Fibroblast of skin of scalp (primary cell): ENCODE measurements at regions not wholly inside any gene's neighbourhood (a gene's known extent, or its start where the extent isn't known, plus 50 kb on each side); places are given as distances from the start of the nearest gene placed in this dataset.

Experiments
- DNase-seq: peaks from one replicate; pipeline ENCODE4 v3.0.0-alpha.2; 2013

DNA sequence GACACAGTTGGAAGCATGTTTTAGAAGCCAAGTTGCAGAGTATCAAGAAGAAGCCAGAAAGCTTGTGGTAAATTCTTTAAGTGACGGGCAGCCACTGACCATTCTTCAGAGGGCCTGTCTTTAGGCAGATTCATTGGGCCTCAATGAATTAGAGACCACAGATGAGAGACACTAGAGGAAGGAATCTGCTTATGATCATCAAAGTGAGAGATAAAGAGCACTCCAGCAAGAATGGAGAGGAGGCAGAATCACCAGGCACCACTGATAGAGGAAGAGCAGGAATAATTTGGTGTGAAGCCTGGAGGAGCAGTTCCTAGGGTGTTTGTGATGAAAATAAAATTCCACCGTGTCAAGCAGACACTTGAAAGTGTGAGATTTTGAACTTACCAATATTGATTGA lies 365.9 kb upstream of the SLC30A5 start:
- no peak for DNase-seq

DNA sequence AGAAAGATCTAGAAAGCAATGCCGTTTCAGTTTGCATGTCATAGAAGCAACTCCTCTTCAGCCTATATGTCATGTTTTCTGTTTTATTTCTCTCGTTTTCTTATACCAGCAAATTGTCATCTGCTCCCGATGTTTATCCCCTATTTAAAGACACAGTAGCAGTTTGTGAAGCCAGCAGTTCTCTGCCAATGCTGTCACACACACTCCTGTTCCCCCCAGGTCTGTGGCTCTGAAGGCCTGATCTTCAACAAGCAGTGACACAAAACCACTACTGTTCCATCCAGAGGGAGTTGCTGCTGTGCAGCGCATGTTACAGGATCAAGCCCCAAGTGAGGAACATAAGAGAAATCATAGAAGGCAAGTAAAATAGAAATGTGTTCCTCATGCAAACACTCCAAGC lies 364.1 kb upstream of the SLC30A5 start:
- no peak for DNase-seq

DNA sequence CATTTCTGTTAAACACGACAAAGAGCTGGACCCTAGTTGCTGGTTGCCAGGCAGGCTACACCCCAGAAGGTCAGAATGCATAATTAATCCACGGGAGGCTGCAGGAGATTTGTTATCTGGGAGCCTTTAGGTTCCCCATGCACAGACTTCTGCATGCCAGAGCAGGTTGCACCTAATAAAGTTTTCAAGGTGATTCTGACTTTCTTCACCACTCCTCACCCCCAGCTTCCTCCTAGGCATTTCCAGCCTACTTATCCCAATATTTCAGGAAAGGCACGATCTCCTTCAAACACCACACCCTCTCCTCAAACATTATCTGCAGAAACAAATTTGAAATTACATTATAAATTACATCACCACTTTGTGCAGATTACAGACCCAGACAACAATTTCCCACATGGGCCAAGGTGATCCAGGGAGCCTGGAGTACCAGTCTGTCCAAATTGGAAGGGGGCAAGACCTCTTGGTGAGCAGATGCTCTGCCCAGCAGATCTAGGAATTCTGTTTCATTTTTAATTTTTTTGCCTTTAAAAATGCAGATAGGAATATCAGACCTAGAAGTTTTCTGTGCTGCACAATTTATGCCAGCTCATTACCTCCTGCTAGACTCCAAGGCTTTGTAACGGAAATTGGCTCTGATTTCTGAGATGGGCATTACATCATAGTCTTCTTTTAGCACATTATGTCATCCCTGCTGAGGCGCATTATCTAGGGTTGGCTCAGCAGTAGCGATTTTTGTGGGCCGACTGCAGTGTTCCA lies 363.4 kb upstream of the SLC30A5 start:
- DNase-seq: peak; percentile 89

DNA sequence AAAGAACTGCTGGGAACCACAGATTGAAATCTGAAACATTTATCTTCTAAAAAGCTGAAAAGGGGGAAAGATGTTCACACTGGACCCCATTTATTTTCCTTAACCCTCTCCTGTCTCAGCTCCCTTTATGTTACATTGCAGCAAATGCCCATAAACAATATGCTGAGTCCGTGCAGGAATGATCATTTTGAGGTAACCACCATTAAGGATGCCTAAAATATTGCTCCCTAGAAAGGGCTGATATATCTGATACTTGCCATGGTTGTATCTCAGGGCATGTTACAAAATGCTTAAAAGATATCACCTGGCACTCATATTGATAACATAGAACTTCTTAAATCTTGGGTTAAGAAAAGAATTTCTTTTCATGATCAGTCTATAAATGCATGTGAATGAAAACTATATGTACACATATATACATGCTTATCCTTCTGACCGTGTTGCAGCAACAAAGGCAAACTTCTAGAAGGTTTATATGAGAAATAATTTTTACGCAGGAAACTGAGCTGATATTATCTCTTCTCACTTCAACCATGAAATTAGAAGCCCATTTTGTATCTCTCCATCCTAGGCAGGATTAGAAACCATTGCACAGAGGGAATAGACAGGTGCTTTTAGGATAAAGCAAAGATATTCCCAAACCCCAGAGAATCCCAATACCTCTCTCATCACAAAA lies 362.7 kb upstream of the SLC30A5 start:
- no peak for DNase-seq

DNA sequence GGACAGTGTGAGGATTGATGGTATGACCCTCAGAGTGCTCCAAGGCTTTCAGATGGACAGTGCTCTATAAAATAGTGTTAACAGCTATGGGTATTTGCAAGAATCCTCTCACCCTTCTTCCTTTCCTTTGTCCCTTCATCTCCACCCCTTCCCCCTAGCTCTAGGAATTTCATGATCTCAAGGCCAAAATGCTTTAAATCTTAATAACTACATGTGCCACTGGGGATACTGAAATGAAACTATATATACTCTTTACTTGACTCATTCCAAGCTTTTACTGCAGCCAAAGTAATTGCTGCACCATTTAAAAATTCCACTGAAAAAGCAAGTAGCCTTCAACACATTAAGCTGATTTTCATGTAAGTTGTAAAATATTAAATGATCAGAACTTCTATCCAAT lies 361.6 kb upstream of the SLC30A5 start:
- peak; percentile 36 for DNase-seq

DNA sequence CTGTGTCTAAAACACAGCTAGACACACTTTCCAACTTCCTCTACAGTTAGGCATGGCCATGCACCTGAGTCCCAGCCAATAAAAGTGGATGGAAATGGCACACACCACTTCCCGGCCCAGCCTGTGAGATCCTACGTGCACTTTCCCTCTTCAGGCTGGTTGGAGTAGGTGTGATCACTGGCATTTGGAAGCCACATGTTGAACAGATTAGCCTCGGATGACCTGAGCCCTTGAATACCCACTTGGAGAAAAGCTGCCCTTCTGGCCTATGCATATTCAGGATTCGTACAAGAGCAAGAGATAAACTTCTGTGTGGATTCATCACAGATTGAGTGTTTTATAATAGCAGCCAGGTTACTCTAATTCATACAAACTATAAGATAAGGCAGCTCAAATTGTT lies 359.0 kb upstream of the SLC30A5 start:
- DNase-seq: no peak

DNA sequence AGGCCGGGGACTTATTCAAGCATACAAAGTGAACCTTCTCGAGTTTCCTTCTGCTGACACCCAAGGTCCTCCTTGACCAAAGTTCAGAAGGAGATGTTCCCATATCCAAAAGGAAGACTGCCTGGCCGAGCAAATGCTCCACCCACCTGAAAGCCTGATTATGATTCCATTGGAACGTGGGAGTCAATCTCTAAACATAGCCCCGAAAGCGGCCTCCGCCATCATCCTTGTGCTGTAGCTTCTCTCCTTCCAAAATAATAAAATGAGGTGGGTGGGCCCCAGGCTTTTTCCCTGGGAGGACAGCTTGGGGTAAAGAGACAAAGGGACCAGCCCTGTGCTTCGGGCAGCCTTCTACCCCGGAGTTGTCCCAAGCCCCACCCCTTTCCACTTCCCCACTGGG lies 355.6 kb upstream of the SLC30A5 start:
- DNase-seq: no peak

DNA sequence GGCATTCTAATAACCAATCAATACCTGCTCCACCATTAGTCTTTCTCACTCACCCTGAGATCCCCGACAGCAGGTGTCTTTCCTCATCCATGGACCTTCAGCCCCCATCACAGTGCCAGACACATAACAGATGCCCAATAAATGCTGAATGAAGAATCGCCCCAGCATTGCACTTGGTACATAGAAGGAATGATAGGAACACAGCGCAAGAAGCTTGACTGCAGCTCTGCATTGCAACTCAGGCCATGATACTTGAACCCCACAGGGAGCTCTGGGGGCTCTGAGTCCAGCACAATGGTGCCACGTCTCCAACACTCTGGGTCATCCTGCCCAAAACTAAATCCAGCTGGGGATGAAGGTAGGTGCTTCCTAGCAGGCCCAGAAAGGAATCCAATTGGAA lies 355.0 kb upstream of the SLC30A5 start:
- DNase-seq: no peak

DNA sequence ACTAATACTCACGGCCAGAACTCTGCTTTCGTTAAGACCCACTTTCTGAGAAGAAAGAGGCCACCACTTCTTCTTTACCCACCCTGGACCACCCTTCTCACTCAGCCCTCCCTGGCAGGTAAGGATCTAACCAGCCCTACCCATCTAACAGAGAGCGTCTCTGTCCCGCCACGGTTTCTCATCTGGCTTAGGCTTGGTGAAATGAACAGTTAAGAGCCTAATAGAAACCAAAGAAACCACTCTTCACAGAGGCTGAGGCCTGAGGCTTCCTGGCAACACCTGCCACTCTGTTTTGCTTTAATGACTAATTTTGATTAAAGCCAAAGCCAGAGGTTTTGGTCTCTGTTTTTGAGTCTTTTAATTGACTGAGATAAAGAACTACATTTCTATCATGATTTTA lies 354.1 kb upstream of the SLC30A5 start:
- no peak for DNase-seq

DNA sequence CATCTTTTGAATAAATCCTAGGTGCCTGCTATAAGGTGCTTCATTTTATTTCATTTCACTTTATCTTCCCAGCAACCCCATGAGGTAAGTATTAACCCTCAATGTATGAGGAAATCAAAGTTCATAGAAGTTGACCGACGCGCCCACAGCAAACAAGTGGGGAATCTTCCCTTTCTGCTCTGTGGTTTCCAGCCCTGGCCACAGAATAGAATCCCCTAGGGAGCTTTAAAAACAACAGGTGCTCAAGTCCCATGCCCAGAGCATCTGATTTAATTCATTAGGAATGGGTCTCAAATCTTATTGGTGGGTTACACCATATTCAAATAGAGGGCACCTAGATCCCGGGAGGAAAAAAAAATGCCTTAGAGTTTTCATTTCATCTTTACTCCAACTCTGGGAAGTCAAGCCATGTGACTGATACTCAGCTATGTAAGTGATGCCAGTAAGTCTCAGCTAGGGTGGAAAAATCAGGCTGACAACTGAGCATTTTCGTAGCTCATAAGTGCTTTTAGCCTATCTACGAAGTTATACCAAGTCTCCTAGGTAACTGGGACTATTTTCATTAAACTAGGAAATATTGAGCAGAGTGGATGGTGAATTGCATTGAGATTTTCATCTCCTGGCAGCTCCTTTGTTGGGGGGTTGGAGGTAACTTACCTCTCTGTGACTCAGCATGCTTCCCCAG lies 353.4 kb upstream of the SLC30A5 start:
- no peak for DNase-seq

DNA sequence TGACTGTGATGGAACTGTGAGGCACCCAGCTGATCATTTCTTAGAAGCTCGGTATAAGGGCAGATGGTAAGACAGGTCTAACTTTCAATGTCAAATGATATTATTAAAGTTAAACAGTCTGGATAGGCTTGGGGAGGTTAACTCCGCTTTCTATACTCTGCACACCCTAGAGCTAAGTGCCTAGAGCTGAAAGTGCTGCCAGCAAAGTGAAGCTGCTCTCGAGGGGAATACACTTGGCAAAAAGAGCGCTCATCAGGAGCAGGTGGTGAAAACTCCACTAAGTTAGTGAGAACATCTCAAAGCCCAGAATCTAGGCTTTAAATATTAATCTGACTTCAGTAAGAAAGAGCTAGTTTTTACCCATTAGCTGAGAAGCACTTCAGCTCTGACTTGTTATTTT lies 349.6 kb upstream of the SLC30A5 start:
- DNase-seq: no peak

DNA sequence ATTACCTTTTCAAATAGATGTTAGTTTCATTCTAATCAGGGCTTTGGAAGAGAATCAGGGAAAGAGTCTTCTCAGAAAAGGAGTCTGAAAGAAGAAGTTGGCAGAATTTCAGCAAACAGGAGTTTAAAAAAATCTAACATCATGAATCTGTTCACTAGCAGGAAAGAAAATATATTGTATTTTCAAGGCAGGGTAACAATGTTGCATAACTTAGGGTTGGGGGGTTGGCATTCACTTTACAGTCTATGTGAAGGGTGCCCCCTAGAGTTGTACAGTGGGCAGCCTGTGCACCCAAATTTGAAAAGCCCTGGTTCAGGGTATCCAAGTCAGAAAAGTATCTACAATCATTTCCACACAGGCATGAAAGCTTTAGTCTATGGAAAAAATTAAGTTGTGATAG lies 348.4 kb upstream of the SLC30A5 start:
- peak; percentile 46 for DNase-seq

DNA sequence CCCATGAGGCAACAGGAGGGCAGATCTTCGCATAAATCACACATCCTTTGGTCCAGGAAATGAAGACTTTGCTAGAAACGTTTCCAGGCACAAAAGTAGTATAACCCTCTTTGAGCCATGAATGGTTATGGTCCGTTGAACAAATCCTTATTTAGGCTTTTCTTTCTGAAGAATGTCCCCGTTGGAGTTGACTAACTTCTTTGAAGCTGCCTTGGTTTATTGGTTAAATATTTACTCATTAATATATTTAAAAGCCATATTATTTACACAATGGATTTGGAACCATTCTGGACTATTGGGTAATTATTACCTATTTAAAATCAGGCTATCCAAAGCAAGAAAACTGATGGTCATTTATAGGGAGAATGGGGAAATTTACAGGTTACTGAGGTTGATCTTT lies 347.6 kb upstream of the SLC30A5 start:
- no peak for DNase-seq

DNA sequence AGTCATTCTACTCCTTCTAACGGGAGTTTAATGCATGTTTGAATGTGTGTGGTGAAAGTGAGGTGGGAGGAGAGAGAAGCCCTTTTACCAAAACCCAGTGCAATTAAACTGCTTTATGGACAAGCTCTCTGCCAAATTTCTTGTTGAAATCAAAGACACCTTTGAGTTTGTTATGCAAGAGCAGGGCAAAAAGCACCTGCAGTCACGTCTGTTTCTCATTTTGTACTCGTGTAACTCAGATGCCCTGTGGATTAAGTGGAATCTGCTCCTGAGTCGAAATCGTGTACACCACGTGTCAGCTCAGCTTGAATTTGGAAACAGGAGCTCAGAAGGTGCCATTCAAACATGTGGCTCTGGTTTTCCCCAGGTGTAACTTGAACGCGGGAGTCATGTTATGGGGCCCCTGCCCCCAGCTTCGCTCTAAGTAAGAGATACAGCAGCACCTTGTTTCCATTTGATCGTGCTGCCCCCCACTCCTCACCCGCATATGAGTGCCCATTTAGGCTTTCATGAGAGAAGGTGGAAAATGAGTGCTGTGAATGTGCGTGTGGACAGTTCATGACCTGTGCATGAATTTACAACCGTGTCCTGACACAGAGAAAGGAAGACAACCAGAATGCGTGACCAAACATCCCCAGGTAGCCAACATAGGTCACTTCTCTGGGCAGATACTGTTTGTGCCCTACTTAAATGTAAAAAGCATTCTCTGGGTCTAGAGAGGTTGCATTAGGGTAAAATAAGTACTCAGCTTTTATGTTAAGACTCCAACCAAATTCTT lies 347.0 kb upstream of the SLC30A5 start:
- no peak for DNase-seq

DNA sequence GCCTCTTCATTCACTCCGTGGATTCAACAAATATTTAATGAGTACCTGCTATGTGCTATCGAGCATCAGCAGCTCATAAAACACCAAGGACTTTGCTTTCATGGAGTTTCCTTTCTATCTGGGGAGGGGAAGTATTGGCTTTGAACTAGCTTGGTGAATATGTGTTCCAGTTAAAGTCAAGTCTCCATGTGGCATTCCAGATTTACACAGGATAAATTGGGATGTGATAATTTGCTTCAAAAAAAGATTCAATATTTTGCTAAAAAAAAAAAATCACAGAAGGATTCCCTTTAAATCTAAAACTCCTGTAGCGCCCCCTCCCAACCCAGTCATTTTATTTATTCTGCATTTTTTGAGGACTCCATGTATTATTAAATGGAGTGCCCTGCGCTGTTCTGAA lies 346.3 kb upstream of the SLC30A5 start:
- no peak for DNase-seq

DNA sequence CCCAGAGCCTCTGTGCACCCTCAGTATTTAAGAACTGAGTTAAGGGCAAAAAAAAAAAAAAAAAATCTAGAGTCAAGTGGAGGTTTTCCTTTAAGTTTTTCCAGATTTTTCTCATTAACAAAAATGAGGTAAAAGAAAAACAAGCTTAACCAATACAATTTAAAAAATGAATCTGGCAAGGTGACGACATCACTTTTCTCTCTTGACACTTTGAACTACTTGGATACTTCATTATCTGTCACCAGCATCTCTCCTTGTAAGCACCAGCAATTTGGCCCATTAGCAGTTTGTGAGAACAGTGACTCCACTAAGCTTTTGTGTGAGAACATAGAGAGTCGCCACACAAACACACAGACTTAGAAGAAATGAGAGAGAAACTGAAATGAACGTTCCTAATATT lies 345.7 kb upstream of the SLC30A5 start:
- DNase-seq: peak; percentile 29

DNA sequence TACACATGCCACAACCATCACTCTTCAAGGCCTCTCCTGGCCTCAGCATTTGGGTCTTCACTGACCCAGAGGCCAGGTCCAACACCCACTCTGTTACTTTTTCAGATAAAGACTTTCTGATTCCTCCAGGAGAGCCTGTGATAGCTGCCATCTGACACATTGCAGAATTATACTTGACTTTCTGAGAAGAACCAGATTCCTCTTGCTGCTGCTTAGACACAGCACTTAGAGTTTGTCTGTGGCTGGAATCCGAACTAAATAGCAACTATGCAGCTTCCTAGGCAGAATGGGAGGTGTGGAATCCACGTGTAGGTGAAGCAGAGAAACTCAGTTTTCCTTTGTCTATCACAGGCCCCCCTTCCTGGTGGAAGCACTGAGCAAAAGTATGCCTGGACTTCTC lies 344.7 kb upstream of the SLC30A5 start:
- no peak for DNase-seq

DNA sequence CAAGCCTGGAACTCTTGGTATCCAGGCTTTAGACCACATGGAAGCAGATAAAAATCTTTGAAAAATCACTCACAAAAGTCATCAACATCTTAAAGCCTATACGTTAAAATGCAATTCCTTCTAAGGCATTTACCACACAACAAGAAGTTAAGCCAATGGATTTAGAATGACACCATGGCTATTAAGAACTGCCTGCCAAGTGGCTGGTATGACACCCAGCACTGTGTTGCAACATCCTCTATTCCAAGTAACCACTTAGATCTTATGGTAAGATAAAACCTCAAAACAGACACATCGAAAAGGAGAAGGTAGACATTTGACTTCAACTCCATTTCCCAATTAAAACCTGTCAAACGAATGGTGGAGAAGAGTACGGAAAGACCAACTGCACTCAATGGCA lies 344.2 kb upstream of the SLC30A5 start:
- DNase-seq: peak; percentile 40

DNA sequence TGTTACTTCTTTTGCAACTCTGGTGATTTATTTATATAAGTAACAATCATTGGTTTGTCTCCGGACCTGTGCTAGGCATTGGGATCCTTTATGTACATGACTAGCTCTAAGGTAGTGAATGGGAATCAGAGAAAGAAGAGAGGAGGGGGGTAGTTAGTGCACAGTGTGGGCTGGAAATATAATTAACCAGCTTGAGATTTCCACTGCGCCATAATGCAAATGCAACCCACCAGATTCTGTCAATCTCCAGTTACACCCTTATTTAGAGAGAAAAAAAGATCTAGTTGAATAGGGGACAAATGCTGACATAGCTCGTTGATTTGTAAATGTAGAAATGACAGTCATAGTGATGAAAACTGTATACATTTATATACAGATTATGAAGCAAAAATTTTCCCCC lies 342.2 kb upstream of the SLC30A5 start:
- no peak for DNase-seq

DNA sequence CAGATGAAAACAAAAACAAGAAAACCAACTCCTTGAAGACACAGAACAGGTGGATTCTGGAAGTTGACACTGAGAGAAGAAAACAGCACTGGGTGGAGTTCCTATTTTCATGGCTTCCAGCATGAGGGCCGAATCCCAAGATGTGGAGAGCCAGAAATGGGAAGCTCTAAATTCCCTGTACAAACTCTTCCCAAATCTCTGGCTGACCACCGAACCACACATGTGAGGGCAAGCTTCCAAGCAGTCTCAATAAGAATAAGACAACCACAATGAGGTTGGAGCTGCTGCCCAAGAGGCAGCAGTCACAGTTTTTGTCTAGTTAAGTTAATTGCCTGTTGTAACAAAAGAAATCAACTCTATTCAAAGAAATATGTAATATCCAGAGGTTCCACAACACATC lies 339.3 kb upstream of the SLC30A5 start:
- no peak for DNase-seq

DNA sequence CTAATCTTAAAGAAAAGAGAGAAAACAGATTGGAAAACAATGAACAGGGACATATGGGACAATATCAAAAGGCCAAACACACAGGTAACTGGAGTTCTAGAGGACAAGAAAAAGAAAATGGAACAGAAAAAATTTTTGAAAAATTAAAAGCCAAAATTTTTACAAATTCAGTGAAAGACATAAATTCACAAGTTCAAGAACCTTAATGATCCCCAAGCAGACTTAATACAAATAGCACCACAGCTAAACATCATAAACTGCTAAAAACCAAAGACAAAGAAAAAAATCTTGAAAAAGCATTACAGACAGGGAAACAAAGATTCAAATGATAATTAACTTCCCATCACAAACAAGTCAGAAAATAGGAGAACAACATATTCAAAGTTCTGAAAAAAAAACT lies 338.5 kb upstream of the SLC30A5 start:
- DNase-seq: no peak

DNA sequence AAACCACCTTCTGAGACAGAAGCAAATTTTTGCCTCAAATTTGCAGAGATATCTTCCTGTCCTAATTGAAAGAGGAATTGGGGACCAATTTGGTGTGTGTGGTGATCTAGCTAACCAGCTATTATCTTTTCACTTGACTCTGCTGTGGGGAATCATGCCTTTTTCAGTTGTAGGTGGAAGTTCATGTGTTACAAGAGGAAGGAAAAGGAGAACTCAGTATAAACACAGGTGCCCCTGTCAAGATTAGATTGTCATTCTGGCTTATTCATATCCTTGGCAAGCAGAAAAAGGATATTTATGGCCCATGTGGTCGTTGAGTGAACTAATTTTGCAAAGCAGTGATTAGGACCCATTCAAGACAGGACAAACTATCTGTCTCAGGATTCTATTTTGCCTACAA lies 336.8 kb upstream of the SLC30A5 start:
- DNase-seq: no peak

DNA sequence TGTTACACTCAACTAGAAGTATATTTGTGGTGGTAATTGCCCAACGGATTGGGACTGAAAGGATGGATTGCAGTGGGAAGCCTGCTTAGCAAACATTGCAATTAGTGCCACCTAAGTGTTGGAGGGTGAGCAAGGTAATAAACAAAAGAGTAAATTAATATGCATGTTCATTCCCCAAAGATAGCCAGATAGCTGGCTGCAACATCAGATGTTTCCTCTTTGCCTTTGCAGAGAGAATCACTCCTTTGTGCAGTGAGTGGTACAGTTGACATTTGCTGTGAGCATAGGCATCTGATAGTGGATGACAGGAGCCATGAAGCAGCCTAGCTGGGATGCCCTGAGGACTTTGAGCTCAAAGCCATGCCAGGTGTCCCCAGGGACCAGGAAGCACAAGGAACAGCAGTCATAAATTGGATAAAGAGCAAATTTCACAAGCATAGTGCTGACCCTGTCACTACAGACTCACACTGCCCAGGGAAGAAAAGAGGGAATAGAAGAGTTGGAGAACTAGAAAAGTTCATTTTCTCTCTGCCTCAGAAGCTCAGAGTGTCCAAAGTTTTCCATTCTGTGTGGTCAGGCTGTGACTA lies 336.1 kb upstream of the SLC30A5 start:
- DNase-seq: no peak
